HEK293 (cell line): ENCODE measurements at regions not wholly inside any gene's neighbourhood (a gene's known extent, or its start where the extent isn't known, plus 50 kb on each side); places are given as distances from the start of the nearest gene placed in this dataset.

Experiments used
- CTCF ChIP-seq: fragments of 450-650 bp; formaldehyde crosslinking; IDR thresholded peaks from 2 replicates; pipeline ENCODE4 v1.5.1; 2016; ENCODE audit warnings: missing biosample characterization, missing genetic modification characterization
- KLF10 ChIP-seq: fragments of 450-650 bp; IDR thresholded peaks from 2 replicates; pipeline ENCODE4 v1.5.1; 2018; ENCODE audit warnings: missing biosample characterization, mild to moderate bottlenecking, missing genetic modification characterization
- MYNN ChIP-seq: fragments of 450-650 bp; formaldehyde crosslinking; IDR thresholded peaks from 2 replicates; pipeline ENCODE4 v1.5.1; 2016; ENCODE audit warnings: missing biosample characterization, missing genetic modification characterization, borderline replicate concordance
- ZBTB8A ChIP-seq: fragments of 450-650 bp; formaldehyde crosslinking; IDR thresholded peaks from 2 replicates; pipeline ENCODE4 v1.5.1; 2016; ENCODE audit warnings: missing biosample characterization, missing genetic modification characterization
- ZNF174 ChIP-seq: fragments of 450-650 bp; formaldehyde crosslinking; IDR thresholded peaks from 2 replicates; pipeline ENCODE4 v1.5.0; 2017; ENCODE audit warnings: missing biosample characterization, mild to moderate bottlenecking, missing genetic modification characterization
- ZNF23 ChIP-seq: fragments of 450-650 bp; formaldehyde crosslinking; IDR thresholded peaks from 2 replicates; pipeline ENCODE4 v1.5.1; 2016; ENCODE audit warnings: missing biosample characterization, missing genetic modification characterization, borderline replicate concordance
- ZNF660 ChIP-seq: fragments of 450-650 bp; IDR thresholded peaks from 2 replicates; pipeline ENCODE4 v1.5.1; 2018; ENCODE audit warnings: missing biosample characterization, mild to moderate bottlenecking, missing genetic modification characterization
- TF ChIP-seq, protein P1 (sequence below): fragments of 450-650 bp; formaldehyde crosslinking; IDR thresholded peaks from 2 replicates; pipeline ENCODE4 v1.5.1; 2016; ENCODE audit warnings: missing biosample characterization, missing genetic modification characterization, low read depth

- TF ChIP-seq CTCF (tag by site-specific recombination) = no peak
- TF ChIP-seq ZNF660 (tag by site-specific recombination) = no peak
- TF ChIP-seq ZBTB8A (tag by site-specific recombination) = no peak
- no peak for TF ChIP-seq ZNF174 (tag by site-specific recombination)
- TF ChIP-seq, protein P1, sequence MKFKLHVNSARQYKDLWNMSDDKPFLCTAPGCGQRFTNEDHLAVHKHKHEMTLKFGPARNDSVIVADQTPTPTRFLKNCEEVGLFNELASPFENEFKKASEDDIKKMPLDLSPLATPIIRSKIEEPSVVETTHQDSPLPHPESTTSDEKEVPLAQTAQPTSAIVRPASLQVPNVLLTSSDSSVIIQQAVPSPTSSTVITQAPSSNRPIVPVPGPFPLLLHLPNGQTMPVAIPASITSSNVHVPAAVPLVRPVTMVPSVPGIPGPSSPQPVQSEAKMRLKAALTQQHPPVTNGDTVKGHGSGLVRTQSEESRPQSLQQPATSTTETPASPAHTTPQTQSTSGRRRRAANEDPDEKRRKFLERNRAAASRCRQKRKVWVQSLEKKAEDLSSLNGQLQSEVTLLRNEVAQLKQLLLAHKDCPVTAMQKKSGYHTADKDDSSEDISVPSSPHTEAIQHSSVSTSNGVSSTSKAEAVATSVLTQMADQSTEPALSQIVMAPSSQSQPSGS (tag by site-specific recombination) = no peak
- no peak for TF ChIP-seq KLF10 (tag by site-specific recombination)
- no peak for TF ChIP-seq ZNF23 (tag by site-specific recombination)
- TF ChIP-seq MYNN (tag by site-specific recombination) = no peak
Observed at GRCh38 chr12:98146487-98146886, 368.9 kb upstream of the TMPO start.
